RPMI8226 (cell line): ENCODE measurements at regions not wholly inside any gene's neighbourhood (a gene's known extent, or its start where the extent isn't known, plus 50 kb on each side); places are given as distances from the start of the nearest gene placed in this dataset.
"Not testable (repeated sequence)": the region's sequence is repeated elsewhere in the genome, so short reads cannot be mapped to it uniquely, and the experiment has no call there.

Experiments
- DNase-seq: peaks from one replicate; pipeline ENCODE4 v3.0.0-alpha.2; 2015

- no peak for DNase-seq
Observed at GRCh38 chr1:121443001-121443540, 258.3 kb downstream of the SRGAP2C start.

- DNase-seq: no peak
Observed at GRCh38 chr1:121444096-121444495, 259.3 kb downstream of the SRGAP2C start.

- DNase-seq: no peak
Observed at GRCh38 chr1:121445679-121446078, 260.9 kb downstream of the SRGAP2C start.

GRCh38 chr1:121447280-121447923, 262.6 kb downstream of the SRGAP2C start:
- DNase-seq: not testable (repeated sequence)

- not testable (repeated sequence) for DNase-seq
Observed at GRCh38 chr1:121448064-121448463, 263.3 kb downstream of the SRGAP2C start.

GRCh38 chr1:121448851-121449250, 264.1 kb downstream of the SRGAP2C start:
- DNase-seq: no peak

- DNase-seq: no peak
Observed at GRCh38 chr1:121452484-121452883, 267.7 kb downstream of the SRGAP2C start.

GRCh38 chr1:121458291-121459048, 273.7 kb downstream of the SRGAP2C start:
- DNase-seq: peak; percentile 71

GRCh38 chr1:121459235-121459634, 274.5 kb downstream of the SRGAP2C start:
- DNase-seq: no peak

- not testable (repeated sequence) for DNase-seq
Observed at GRCh38 chr1:121469395-121469794, 284.6 kb downstream of the SRGAP2C start.

GRCh38 chr1:121470401-121470800, 285.6 kb downstream of the SRGAP2C start:
- DNase-seq: not testable (repeated sequence)

GRCh38 chr1:121471523-121471922, 286.7 kb downstream of the SRGAP2C start:
- peak; percentile 55 for DNase-seq

GRCh38 chr1:121472017-121472416, 287.2 kb downstream of the SRGAP2C start:
- DNase-seq: no peak

GRCh38 chr1:121483234-121483633, 298.5 kb downstream of the SRGAP2C start:
- no peak for DNase-seq

- no peak for DNase-seq
Observed at GRCh38 chr1:121483961-121484424, 299.2 kb downstream of the SRGAP2C start.

- not testable (repeated sequence) for DNase-seq
Observed at GRCh38 chr1:121494796-121495195, 310.0 kb downstream of the SRGAP2C start.

- DNase-seq: not testable (repeated sequence)
Observed at GRCh38 chr1:121511455-121511854, 326.7 kb downstream of the SRGAP2C start.

- DNase-seq: not testable (repeated sequence)
Observed at GRCh38 chr1:121511876-121512275, 327.1 kb downstream of the SRGAP2C start.

GRCh38 chr1:121515235-121515634, 330.5 kb downstream of the SRGAP2C start:
- DNase-seq: no peak

GRCh38 chr1:121516234-121516967, 331.6 kb downstream of the SRGAP2C start:
- peak; percentile 80 for DNase-seq

GRCh38 chr1:121517586-121518230, 332.9 kb downstream of the SRGAP2C start:
- DNase-seq: no peak

GRCh38 chr1:121518726-121519041, 333.9 kb downstream of the SRGAP2C start:
- DNase-seq: no peak
